ENCODE measurements at regions not wholly inside any gene's neighbourhood (a gene's known extent, or its start where the extent isn't known, plus 50 kb on each side); places are given as distances from the start of the nearest gene placed in this dataset.

GRCh38 chr15:81740416-81740815 lies 305.4 kb downstream of the MEX3B start:
- TF ChIP-seq, protein P1, sequence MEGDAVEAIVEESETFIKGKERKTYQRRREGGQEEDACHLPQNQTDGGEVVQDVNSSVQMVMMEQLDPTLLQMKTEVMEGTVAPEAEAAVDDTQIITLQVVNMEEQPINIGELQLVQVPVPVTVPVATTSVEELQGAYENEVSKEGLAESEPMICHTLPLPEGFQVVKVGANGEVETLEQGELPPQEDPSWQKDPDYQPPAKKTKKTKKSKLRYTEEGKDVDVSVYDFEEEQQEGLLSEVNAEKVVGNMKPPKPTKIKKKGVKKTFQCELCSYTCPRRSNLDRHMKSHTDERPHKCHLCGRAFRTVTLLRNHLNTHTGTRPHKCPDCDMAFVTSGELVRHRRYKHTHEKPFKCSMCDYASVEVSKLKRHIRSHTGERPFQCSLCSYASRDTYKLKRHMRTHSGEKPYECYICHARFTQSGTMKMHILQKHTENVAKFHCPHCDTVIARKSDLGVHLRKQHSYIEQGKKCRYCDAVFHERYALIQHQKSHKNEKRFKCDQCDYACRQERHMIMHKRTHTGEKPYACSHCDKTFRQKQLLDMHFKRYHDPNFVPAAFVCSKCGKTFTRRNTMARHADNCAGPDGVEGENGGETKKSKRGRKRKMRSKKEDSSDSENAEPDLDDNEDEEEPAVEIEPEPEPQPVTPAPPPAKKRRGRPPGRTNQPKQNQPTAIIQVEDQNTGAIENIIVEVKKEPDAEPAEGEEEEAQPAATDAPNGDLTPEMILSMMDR (IDR thresholded peaks at IDR 0.05), result no peak
- no peak for TF ChIP-seq EP300 (IDR thresholded peaks at IDR 0.05)
- TF ChIP-seq POLR2A (IDR thresholded peaks at IDR 0.05), result no peak
